ENCODE measurements at regions not wholly inside any gene's neighbourhood (a gene's known extent, or its start where the extent isn't known, plus 50 kb on each side); places are given as distances from the start of the nearest gene placed in this dataset.
"Not testable (repeated sequence)": the region's sequence is repeated elsewhere in the genome, so short reads cannot be mapped to it uniquely, and the experiment has no call there.

DNA sequence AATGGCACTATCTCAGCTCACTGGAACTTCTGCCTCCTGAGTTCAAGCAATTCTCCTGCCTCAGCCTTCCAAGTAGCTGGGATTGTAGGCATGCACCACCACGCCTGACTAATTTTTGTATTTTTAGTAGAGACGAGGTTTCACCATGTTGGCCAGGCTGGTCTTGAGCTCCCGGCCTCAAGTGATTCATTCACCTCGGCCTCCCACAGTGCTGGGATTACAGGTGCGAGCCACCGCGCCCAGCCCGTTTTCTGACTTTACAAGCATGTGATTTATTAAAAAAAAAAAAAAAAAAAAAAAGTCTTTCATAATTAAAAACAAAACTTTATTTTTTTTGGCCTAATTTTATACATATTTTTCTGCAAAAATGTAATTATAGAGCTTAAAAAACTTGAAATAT is 64.8 kb upstream of the DGKB start:
- H3K27me3 ChIP-seq (ENCODE audit: low read length); BruUV-seq (replicated peaks); intact Hi-C loops (cut with micrococcal nuclease); H3K79me2 ChIP-seq (ENCODE audit: low read length); H3K4me2 ChIP-seq (ENCODE audit: low read length); H3K27ac ChIP-seq (ENCODE audit: low read length); H3K9ac ChIP-seq (ENCODE audit: low read length); H3K4me3 ChIP-seq (ENCODE audit: low read length); H3K36me3 ChIP-seq (ENCODE audit: low read depth, low read length); DNase-seq; CTCF ChIA-PET; H3F3A ChIP-seq (ENCODE audit: low read length, unreplicated experiment); H4K20me1 ChIP-seq (ENCODE audit: low read length); H3K4me1 ChIP-seq (ENCODE audit: insufficient read depth, low read length); H2AFZ ChIP-seq (ENCODE audit: low read length); H3K9me2 ChIP-seq (replicated peaks; ENCODE audit: low read length); H3K9me3 ChIP-seq (ENCODE audit: low read length); POLR2A ChIA-PET (ENCODE audit: unreplicated experiment); ATAC-seq: not testable (repeated sequence)

DNA sequence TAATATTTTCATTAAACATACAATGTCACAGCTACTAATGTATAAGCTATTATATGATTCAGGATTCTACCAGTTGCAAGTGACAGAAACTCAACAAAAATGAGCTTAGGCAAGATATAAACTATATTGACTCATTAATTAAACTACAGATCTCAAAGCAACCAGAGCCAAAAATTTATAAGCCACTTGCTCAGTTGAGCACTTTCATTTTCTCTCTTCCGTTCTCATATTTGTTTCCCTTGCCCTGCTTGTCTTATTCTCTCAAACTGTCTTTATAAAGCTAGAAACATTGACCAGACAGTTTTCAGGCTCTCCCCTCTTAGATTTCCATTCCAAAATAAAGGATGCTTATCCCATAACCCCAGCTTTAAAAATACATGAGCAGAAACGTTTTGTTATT is 60.2 kb upstream of the DGKB start:
- TF ChIP-seq, protein P1, sequence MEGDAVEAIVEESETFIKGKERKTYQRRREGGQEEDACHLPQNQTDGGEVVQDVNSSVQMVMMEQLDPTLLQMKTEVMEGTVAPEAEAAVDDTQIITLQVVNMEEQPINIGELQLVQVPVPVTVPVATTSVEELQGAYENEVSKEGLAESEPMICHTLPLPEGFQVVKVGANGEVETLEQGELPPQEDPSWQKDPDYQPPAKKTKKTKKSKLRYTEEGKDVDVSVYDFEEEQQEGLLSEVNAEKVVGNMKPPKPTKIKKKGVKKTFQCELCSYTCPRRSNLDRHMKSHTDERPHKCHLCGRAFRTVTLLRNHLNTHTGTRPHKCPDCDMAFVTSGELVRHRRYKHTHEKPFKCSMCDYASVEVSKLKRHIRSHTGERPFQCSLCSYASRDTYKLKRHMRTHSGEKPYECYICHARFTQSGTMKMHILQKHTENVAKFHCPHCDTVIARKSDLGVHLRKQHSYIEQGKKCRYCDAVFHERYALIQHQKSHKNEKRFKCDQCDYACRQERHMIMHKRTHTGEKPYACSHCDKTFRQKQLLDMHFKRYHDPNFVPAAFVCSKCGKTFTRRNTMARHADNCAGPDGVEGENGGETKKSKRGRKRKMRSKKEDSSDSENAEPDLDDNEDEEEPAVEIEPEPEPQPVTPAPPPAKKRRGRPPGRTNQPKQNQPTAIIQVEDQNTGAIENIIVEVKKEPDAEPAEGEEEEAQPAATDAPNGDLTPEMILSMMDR (conservative IDR thresholded peaks at IDR 0.05; ENCODE audit: low read depth, low read length): no peak
- no peak for TF ChIP-seq EZH2phosphoT487 (IDR thresholded peaks at IDR 0.05; ENCODE audit: borderline replicate concordance, low read length)
- no peak for TF ChIP-seq EZH2 (IDR thresholded peaks at IDR 0.05; ENCODE audit: low read length, unreplicated experiment)
- POLR2A ChIA-PET (ENCODE audit: unreplicated experiment): no interaction called here
- Histone ChIP-seq H3K36me3 (ENCODE audit: low read depth, low read length) (no peaks in the 10 kb centered on the region), H3K9me3 (ENCODE audit: low read length) (no peaks in the 10 kb centered on the region), H3K79me2 (ENCODE audit: low read length) (no peaks in the 10 kb centered on the region), H3K4me2 (ENCODE audit: low read length) (peak overlapping the region; percentile 40; the same call in 1 of the 2 replicates), H3F3A (ENCODE audit: low read length, unreplicated experiment) (no peaks in the 10 kb centered on the region), H3K9me2 (replicated peaks; ENCODE audit: low read length) (no peaks in the 10 kb centered on the region), H4K20me1 (ENCODE audit: low read length) (no peaks in the 10 kb centered on the region), H3K27me3 (ENCODE audit: low read length) (no peaks in the 10 kb centered on the region; the same call in 1 of the 2 replicates), H3K4me1 (ENCODE audit: insufficient read depth, low read length) (no peaks in the 10 kb centered on the region), H3K4me3 (ENCODE audit: low read length) (peak overlapping the region; percentile 3; the same call in 1 of the 2 replicates), H2AFZ (ENCODE audit: low read length) (peak overlapping the region; percentile 56; the same call in 1 of the 2 replicates), H3K9ac (ENCODE audit: low read length) (no peak overlapping the region), H3K27ac (ENCODE audit: low read length) (no peak overlapping the region)
- intact Hi-C loops (cut with micrococcal nuclease): no loop called here
- DNase-seq (no peak), ATAC-seq (no peak; the same call in 1 of the 2 replicates)
- no TSS peak for BruUV-seq (replicated peaks)
- CTCF ChIA-PET: interaction anchor here (0.5 to 0.7 kb wide), 2 partner anchors 10 to 54 kb away, joined by 5 read pairs; no protein-coding TSS in a partner anchor

- BruUV-seq (replicated peaks): no TSS peak
Observed at GRCh38 chr7:14960721-14961120, 58.2 kb upstream of the DGKB start.

More at GRCh38 chr7:14960721-14961120, 58.2 kb upstream of the DGKB start:
- no peaks in the 10 kb centered on the region for H3K4me1 ChIP-seq (ENCODE audit: insufficient read depth, low read length)
- no peak for DNase-seq
- H3K4me3 ChIP-seq (ENCODE audit: low read length): no peak overlapping the region
- CTCF ChIA-PET: no interaction called here
- H3F3A ChIP-seq (ENCODE audit: low read length, unreplicated experiment): no peaks in the 10 kb centered on the region
- POLR2A ChIA-PET (ENCODE audit: unreplicated experiment): no interaction called here
- H3K9ac ChIP-seq (ENCODE audit: low read length): no peak overlapping the region
- H2AFZ ChIP-seq (ENCODE audit: low read length): no peak overlapping the region
- no peak overlapping the region for H3K27ac ChIP-seq (ENCODE audit: low read length)
- TF ChIP-seq EZH2phosphoT487 (IDR thresholded peaks at IDR 0.05; ENCODE audit: borderline replicate concordance, low read length) (no peak), EZH2 (IDR thresholded peaks at IDR 0.05; ENCODE audit: low read length, unreplicated experiment) (no peak)
- TF ChIP-seq, protein P1 (conservative IDR thresholded peaks at IDR 0.05; ENCODE audit: low read depth, low read length): no peak
- no peak for ATAC-seq
- no peak overlapping the region for H3K4me2 ChIP-seq (ENCODE audit: low read length)
- no peaks in the 10 kb centered on the region for H3K9me2 ChIP-seq (replicated peaks; ENCODE audit: low read length)
- no peaks in the 10 kb centered on the region for H4K20me1 ChIP-seq (ENCODE audit: low read length)
- no peaks in the 10 kb centered on the region; the same call in 1 of the 2 replicates for H3K27me3 ChIP-seq (ENCODE audit: low read length)
- intact Hi-C loops (cut with micrococcal nuclease): no loop called here
- H3K36me3 ChIP-seq (ENCODE audit: low read depth, low read length): no peaks in the 10 kb centered on the region
- H3K79me2 ChIP-seq (ENCODE audit: low read length): no peaks in the 10 kb centered on the region
- no peaks in the 10 kb centered on the region for H3K9me3 ChIP-seq (ENCODE audit: low read length)
